Stimulated activated CD8-positive, alpha-beta memory T cell treated with anti-CD3 and anti-CD28 coated beads, Interleukin-7, amount 100 ng/mL, for 48 hours (primary cell): ENCODE measurements at regions not wholly inside any gene's neighbourhood (a gene's known extent, or its start where the extent isn't known, plus 50 kb on each side); places are given as distances from the start of the nearest gene placed in this dataset.
"Not testable (repeated sequence)": the region's sequence is repeated elsewhere in the genome, so short reads cannot be mapped to it uniquely, and the experiment has no call there.

Experiments used
- DNase-seq, 2 donors: peaks; one replicate each; pipeline ENCODE4 v3.0.0-alpha.2; 2020; ENCODE audit warnings: low read depth in 1 of 2; ENCODE audit errors: extremely low read depth in 1 of 2

- no peak for DNase-seq
These were observed 651.5 kb downstream of the TLE1 start for GRCh38 chr9:81037889-81038288.

DNA sequence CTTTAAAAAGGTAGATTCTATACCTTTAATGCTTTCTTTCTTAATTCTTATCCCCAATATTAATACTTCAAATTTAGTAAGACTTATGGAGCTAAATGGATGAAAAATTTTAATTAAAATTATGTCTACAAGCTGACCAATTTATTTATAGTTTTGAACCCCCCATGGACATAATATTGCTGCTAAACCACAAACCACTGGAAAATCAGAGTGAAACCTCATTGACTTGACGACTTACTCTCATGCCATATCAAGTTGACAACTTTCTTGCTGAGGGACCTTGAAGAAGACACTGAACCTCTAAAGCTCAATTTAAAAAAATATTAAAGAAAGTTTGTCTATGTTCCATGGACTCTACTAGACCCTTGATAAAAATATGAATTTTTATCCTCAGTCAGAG lies 653.7 kb downstream of the TLE1 start:
- DNase-seq = no peak

DNA sequence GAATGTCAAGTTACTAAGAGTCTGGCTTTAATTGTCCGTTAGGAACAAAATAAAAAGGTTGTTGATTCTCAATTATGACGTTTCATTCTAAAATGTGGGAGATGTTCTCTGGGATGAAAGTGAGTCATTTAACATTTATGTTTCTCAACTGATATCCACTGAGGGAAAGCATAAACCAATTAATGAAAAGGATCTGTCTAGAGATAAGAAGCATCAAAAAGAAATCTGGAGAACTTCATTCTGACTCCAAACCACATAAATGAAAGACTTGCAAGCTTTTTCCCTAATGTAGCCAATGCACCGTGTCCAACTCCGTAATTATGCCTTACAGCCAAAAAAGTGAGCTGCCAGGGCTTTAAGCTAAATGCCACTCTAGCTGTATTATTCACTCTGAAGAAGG lies 654.2 kb downstream of the TLE1 start:
- no peak for DNase-seq

GRCh38 chr9:81032831-81033230 lies 656.5 kb downstream of the TLE1 start:
- no peak for DNase-seq

- DNase-seq = no peak
These were observed 657.2 kb downstream of the TLE1 start for GRCh38 chr9:81032030-81032572.

- no peak for DNase-seq
These were observed 657.8 kb downstream of the TLE1 start for GRCh38 chr9:81031422-81032029.

- DNase-seq = no peak
These were observed 659.3 kb downstream of the TLE1 start for GRCh38 chr9:81030027-81030426.

DNA sequence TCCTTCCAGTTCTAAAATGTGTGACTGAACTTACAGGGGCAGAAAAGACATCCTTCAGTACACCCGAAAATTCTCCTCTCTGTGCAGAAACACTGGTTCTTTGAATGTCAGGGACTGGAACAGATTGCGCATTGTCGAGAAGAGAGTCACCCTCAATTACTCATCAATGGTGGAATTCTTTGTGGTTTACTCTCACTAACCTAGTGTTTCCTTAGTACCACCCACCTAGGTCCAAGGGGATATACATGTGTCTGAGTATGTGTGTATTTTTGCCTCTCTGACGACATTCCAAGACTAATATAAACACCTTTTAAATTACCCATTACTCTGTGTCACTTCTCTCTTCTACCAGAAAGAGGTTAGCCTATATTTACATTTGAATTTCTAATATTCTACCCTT lies 660.8 kb downstream of the TLE1 start:
- DNase-seq = no peak

GRCh38 chr9:81022177-81022576 lies 667.2 kb downstream of the TLE1 start:
- DNase-seq = no peak

DNA sequence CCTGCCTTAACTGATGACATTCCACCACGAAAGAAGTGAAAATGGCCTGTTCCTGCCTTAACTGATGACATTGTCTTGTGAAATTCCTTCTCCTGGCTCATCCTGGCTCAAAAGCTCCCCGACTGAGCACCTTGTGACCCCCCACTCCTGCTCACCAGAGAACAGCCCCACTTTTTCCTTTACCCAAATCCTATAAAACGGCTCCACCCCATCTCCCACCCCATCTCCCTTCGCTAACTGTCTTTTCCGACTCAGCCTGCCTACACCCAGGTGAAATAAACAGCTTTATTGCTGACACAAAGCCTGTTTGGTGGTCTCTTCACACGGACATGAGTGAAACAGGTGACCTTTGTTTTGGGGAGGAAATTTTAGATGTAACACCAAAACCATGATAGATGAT lies 674.4 kb downstream of the TLE1 start:
- DNase-seq = not testable (repeated sequence)

GRCh38 chr9:81013191-81013590 lies 676.2 kb downstream of the TLE1 start:
- not testable (repeated sequence) for DNase-seq

- DNase-seq = no peak
These were observed 686.4 kb downstream of the TLE1 start for GRCh38 chr9:81002906-81003305.

GRCh38 chr9:81002242-81002641 lies 687.1 kb downstream of the TLE1 start:
- no peak for DNase-seq

- no peak for DNase-seq
These were observed 693.6 kb downstream of the TLE1 start for GRCh38 chr9:80995759-80996158.

DNA sequence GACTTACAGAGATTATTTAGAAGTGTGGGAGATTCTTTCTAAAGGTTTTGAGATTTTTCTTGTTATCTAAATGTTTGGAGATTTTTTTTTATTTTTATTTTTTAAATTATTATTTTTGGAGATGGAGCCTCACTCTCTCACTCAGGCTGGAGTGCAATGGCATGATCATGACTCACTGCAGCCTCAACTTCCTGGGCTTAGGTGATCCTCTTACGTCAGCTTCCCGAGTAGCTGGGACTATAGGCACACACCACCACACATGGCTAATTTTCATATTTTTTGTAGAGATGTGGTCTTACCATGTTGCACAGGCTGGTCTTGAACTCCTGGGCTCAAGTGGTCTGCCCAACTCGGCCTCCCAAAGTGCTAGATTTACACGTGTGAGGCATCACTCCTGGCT lies 694.5 kb downstream of the TLE1 start:
- DNase-seq = no peak

DNA sequence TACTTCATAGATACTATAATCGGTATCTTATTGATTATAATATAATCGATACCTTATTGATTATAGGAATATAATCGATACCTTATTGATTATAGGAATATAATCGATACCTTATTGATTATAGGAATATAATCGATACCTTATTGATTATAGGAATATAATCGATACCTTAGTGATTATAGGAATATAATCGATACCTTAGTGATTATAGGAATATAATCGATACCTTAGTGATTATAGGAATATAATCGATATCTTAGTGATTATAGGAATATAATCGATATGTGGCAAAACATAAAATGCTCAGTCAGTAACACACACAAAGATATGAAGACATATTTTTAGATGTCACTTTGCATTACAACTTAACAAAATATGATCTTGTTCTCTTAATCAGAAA lies 703.8 kb downstream of the TLE1 start:
- DNase-seq = not testable (repeated sequence)

DNA sequence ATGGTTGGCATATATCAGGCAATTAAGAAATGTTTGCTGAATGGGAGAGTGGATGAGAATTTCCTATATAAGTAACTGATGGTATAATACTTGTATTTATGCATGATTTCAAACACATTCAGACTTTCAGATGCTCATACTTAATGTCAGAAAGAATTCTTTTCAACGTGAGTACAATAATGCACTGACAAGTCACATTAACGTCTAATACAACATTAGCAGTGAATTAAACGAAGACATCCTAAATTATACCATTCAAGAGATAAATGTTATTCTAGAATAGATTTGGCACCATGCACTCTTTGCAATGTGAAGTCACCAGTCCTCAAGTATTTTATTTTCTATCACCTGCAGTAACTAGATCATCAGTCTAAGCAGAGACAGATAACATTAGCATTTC lies 712.9 kb downstream of the TLE1 start:
- no peak for DNase-seq

- not testable (repeated sequence) for DNase-seq
These were observed 719.0 kb downstream of the TLE1 start for GRCh38 chr9:80970377-80970776.

DNA sequence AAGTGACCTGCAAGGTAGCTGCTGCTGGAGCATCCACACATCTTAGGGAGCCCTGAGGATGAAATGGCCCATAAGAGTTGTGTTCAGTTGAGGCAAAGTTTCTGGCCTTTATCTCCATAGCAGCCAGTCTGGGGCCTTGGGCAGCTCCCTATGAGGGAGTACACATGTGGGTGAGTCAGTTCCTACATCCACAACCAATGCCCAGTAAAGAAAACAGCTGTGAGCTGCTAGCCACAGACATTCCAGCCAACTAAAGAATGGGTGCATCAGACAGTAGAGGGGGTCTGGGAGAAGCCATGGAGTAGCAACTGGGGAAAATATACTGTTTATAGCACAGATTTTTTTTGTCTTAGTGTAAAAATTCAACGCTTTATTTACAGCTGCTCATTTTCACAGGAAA lies 720.7 kb downstream of the TLE1 start:
- DNase-seq = no peak

GRCh38 chr9:80964914-80965313 lies 724.4 kb downstream of the TLE1 start:
- no peak for DNase-seq

- DNase-seq = no peak
These were observed 725.0 kb downstream of the TLE1 start for GRCh38 chr9:80964374-80964773.

DNA sequence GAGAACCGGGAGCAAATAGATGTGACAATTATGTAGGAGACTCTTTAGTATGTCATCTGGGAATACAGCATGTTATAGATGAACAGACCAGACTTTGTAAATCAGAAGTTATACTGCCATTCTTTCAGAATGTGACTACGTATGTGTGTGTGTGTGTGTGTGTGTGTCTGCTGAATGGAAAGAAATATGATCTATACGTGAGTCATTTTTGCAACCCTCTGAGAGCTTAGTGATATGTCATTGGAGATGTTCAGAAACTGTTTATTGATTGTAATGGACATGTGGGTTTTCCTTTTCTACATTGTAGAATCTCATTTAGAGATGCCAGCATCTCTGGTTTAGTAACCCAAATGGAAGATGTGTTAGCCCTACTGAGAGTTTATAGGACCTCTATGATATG lies 731.5 kb downstream of the TLE1 start:
- no peak for DNase-seq

DNA sequence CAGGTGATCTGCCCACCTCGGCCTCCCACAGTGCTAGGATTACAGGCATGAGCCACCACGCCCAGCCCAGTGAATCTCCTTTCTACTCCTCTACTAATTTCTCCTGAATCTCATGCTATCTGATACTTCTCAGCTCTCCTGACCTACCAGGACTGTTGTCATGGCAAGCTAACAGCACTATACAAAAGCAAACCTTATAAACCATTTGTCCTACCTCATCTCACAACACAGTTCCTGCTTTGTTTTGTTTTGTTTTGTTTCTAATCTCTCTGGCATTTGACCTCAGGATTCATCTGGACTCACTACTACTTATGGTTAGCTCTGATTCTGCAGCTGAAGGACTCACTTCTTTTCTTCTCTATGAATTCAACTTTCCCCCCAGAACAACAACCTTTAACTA lies 734.8 kb downstream of the TLE1 start:
- DNase-seq = no peak
